Stimulated activated CD8-positive, alpha-beta memory T cell treated with anti-CD3 and anti-CD28 coated beads, Interleukin-2, amount 100 ng/mL, for 1 hour (primary cell): ENCODE measurements at regions not wholly inside any gene's neighbourhood (a gene's known extent, or its start where the extent isn't known, plus 50 kb on each side); places are given as distances from the start of the nearest gene placed in this dataset.

Experiments
- DNase-seq, 2 donors: peaks; one replicate each; pipeline ENCODE4 v3.0.0-alpha.2; 2020; ENCODE audit warnings: low read depth in 2 of 2

DNA sequence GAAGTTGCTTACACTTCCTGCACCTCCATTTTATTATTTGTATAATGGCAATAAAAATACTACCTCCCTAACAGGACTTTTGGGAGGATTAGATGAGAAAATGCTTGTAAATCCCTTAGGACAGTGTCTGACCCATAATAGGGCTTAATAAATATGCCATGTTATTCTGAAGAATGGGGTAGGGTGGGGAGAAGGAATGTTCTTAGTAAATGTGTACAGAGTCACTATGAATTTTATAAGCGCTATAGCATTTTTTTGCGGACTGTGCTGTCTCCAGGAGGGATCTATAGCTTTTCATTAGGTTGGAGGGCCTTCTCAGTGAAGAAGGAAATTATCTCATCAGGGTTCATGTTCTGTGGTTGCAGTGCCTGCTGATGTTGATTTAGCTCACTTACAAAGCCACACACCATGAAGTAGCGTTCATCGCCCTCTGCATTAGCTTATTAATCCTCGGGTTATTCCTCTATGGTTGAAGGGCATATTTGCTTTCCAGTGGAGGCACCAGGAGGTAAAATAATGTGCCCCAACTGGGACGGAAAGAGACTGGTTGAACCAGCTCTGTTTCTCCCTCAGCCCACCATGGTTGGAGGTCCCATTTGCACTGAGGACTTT lies 497.1 kb downstream of the ARHGEF28 start:
- DNase-seq: no peak

DNA sequence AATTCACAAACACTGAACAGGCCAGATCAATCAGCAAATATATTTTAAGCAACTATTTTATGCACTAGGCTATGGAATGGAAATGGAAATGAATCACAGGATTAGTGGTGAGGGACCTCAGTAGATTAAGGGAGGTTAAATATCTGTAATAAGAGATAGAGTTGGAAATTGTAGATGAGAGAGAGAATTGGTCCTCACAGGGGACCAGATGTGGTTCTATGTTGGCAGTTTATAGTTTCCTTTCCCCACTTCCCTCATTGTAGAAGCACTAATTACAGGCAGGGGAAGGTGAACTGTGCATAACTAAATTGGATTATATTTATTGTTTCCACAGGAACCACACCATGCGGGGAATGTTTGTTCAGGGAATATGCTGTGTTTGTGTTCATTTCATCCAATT lies 496.2 kb downstream of the ARHGEF28 start:
- no peak for DNase-seq

DNA sequence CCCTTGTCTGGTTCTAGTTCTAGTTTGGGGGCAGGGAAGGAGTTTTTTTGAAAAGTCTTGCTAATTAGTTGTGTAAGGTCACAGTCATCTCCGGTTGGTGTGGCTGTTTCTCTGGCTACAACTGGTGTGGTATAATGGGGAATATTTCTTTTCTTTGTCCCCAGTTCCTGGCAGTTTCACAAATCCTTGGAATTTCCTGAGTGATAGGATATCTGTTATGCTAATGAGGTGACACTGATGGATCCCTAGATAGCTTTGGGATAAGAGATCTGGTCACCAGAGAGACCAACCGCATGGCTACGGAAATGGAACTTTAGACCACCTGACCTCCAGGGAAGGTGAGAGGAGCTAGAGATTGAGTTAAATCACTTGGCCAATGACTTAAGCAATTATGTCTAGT lies 494.6 kb downstream of the ARHGEF28 start:
- DNase-seq: no peak

DNA sequence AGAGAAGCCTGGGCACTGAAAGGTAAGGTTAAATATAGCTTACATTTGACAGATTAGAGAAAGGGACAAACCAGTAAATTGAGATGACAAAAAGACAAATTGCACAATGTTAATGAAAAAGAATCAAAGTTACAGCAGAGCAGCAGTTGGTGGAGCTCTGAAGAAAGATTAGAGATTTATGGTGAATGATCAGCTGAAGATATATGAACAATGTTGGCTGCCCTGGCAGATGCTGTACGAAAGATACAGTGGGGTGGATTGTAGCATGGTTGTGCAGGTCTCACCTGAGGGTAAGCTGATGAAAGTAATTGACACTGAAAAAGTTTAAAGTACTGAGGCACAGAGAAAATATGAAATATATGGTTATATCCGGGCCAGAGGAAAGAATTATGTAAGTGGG lies 492.1 kb downstream of the ARHGEF28 start:
- no peak for DNase-seq

DNA sequence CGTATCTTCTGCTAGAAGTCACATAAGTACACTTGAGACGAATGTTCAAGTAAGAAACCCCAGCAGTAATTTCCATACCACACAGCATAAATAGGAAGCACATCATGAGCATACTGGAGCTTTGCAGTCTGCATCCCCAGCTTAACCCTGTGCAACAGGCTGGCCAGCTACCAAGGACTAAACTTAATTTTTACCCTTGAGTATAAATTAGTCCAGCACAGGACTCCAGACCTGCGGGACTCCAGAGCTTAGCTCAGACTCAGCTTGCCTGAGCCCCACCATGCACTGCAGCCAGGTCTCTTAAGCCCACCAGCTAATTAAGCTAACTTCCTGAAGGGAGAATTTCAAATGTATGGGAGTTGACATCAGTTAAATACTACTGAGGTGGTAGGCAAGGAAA lies 491.0 kb downstream of the ARHGEF28 start:
- DNase-seq: no peak

DNA sequence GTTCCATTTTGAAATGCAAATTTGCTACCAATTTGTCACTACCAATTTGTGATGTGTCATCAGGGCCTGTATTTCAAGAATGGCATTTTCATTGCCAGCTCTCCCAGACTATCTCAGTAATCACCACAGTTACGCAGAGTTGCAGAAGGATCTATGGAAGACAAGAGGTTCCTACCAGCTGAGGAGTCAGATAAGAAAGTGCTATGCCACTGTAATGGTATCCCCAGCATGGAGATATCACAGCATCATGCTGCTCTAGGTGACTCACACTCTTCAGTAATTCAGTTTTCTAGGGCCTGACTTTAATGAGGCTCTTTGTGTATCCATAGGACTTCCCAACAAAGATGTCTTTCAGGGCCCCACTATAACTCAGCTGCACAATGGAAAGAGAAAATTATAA lies 490.3 kb downstream of the ARHGEF28 start:
- no peak for DNase-seq

DNA sequence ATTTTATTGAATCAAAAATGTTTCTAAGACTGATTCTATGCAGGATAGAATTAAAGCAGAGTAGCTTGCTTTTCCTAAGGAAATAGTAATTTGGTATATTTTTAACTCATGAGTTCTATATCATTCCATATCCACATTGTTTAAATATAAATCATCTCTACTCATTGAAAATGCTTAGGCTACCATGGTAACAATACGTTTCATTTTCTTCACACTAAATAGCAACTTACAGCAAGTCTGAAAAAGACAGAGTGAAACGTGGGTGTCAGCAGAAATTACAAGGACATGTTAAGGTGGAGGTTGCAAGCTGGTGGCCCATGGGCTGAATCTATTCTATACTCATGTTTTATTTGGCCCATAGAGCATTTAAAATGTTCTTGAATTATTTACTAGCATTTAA lies 487.9 kb downstream of the ARHGEF28 start:
- no peak for DNase-seq

DNA sequence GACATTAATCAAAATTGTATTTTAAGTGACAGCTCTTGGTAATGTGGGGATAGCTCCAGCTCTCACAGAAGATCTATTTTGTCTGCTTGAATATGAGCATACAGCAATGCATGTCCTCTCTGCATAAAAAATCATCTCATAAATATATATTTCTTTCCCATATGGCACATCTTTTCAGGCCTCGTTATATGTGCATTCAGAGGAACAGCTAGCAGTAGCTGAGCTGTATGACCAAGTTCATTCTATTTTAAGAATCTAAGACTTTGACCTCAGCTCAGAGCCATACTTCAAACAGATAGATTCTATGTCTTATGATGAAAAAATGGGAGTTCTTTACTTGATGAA lies 487.2 kb downstream of the ARHGEF28 start:
- DNase-seq: no peak

DNA sequence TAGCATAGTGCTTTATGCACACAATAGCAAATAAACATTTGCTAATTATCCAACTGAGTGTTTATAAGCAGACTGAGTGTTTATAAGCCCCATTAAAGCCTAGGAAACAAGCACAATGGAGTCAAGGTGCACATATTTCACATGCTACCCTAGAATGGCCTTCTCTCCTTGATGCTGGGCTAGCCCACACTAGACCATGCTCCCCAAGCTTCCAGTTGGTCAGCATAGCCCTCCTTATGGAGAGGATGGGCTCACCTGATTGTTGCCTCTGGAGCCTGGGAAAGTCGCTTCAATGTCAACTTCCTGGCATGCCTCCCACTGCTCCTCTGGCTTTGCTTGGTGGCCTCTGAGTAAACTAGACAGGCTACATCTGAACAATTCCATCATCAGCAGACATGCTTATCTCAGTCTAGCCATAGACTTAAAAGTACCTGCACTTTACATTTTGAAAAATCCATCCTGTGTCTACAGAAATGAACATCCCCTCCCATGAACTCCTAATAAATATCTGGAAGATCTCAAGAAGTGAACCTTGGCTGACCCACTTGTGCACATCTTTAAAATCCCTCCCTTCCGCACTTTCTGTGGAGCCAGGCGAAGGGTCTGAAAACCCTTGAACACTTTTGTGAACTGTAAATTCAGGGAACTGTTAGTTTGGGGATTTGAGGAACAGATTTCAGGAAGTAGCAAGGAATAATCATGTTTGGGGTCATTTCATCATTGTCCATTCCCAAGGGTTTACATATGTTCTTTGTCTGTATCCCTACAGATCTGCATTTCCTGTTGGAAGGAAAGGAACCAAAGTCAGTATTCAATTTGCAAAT lies 486.6 kb downstream of the ARHGEF28 start:
- DNase-seq: no peak

DNA sequence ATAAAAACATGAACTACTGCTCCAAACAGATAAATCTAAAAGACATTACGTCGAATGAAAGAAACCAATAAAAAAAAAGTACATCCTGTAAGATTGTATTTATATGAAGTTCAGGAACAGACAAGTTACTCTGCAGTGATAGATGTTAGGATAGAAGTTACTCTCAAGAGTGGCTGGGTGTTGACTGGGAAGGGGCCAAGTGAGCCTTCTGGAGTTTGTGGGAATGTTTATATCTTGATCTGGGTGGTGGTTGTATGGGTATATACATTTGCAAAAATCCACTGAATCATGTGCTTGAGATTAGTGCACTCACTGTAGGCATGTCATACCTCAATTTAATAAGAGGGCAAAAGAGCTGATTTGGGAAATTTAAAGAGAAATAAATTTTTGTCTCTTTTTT lies 485.8 kb downstream of the ARHGEF28 start:
- DNase-seq: no peak

DNA sequence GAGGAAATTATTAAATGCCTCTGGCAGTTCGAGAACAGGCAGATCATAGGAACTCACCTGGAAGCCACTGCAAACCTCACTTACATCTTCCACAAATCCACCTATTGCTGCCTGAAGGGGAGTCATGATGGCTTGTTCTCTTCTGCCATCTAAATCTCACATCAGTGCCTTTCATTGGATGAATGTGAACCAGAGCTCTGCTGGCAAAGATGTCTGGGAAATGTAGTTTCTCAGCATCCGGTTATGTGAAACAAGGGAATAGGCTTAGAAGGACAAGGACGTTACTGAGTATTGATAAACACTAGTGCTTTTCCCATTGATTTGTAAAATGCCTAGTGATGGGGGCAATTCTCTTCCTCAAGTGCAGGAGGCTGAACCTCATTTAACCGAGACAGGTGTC lies 483.3 kb downstream of the ARHGEF28 start:
- no peak for DNase-seq

DNA sequence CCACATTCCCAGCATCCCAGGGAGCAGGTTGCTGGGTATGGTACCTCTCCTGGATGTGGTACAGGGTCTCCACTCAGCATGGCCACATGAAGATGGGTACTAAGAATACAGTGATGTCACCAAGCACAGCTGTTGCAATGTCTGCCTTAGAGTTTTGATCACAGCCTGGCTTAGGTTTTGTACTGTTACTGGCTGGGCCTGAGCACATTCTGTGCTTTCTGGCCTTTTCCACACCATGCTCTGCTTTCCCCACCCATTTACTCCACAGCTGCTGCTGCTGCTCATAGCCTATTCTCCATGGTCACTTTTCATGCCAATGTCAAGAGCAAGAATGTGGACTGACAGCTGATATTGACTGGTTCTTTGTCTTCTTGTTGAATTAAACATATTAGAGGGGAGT lies 481.9 kb downstream of the ARHGEF28 start:
- DNase-seq: no peak

DNA sequence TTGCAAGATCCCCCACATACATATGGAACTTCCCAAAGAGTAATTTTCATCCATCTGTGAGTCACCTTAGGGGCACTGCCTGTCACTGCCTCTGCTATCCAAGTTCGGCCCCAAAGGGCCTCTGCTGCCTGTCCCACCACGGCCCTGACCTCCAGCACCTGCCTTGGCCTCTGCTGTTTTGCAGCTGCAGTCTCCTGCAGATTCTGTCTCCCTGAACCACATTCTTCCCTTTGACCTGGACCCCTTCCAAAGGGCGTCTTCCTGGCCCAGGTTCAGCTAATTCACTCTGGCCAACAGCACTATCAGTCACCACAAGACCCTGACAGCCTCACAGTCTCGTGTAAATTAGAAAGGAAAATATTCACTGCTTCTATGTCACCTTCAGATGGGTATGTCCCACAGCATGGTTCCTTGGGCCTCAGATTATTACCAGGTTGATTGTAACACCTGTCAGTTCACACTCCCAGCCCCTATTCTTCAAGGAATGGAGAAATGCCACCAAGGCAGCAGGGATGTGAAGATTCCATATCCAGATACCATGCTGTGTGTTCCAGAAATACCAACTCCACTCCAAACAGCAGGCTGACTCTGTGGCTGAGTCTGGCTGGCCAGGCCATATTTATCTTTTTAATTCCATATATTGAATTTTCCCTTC lies 479.3 kb downstream of the ARHGEF28 start:
- no peak for DNase-seq

DNA sequence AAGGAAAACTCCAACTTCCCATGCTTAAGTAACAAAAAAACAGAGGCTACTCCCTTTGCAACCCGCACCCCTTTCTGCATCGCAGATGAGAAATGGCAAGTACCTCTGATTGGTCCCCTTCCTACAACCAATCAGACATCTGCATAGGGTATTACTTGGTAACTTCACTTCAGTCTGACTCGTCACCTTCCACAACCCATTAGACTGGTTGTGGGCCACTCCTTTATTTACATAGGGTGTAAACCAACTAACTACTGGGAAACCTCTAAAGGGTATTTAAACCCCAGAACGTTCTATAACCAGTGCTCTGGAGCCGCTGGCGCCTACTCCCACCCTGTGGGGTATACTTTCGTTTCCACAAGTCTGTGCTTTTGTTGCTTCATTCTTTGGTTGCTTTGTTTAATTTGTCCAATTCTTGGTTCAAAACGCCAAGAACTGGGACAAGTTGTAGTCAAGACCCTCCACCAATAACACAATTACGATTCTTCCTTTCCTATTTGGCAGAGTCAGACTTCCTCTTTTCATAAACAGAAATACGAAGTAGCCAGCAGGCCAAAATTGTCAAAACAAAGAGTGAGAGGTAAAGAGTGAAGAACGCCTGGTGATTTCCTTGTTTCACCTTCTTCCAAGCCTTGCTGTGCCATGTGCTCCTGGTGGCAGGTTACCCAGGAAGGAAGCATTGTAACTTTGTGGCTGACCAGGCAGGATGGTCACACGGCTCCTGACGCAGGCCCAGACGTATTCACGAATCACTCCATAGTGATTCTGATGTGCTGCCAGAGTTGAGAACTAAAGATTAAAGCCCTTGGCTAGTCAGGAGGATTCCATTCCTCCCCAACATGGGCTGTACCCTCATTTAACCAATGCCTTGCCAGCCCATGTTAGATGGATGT lies 477.4 kb downstream of the ARHGEF28 start:
- no peak for DNase-seq

DNA sequence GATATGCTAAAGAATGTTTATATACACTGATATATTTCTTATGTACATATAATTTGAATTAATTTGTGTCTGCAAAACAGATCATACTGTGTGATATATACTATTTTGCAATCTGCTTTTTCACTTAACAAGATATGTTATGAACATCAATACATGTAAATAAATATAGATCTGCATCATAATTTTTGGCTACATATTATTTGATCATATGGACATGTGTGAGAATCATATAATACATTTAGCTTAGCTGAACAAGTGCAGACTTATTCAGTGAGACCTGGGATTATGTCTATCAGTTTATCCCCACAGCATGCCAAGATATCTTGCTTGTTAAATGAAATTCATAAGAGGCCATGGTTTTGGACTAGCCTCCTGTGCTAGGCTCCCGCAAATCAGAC lies 474.3 kb downstream of the ARHGEF28 start:
- no peak for DNase-seq

DNA sequence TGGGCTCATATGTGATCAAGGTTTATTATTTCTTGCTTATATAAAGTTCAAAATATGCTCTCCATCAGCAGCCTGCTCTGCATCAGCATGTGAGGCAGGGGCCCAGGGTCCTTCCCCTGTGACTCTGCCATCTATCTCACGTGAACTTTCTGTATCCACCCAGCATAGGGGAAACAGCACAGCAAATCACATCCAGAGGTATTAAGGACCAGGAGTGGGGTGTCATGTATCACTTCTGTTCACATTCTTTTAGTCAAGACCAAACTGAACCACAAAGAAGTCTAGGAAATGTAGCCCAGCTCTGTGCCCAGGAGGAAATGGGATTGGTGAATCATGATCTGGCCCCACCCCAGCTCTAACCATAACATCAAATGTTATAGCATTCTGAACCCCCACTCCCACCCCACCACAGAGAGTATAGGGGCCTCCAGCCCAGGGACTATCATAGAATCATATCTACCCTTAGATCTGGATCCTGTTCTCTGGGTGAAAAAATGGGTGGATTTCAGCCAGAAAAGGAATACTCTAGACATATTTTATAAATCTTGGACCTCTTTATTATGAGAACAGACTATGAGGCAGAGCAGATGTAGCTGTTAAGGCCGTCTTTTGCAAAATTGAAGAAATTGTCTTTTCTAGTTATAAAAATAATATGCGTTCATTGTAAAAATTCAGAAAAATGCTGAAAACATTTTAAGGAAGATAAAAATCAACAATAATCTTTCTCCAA lies 473.7 kb downstream of the ARHGEF28 start:
- no peak for DNase-seq

DNA sequence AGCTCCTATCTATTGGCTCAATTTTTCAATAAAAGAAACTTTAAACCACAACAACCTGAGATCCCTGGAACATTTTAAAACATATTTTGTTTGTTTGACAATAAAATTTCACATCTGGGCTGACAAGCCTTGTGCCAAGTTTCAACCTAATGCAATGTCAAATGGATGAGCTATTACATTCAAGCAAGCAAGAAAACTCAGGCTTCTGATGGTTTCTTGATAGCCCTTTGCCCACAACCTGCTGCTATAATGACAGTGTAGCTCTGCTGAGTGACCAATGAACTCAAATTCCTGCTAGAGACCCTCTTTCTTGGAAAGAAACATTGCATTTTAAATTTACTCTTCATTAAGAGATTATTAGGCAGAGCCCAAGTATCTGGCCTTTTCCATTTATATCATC lies 472.9 kb downstream of the ARHGEF28 start:
- no peak for DNase-seq

DNA sequence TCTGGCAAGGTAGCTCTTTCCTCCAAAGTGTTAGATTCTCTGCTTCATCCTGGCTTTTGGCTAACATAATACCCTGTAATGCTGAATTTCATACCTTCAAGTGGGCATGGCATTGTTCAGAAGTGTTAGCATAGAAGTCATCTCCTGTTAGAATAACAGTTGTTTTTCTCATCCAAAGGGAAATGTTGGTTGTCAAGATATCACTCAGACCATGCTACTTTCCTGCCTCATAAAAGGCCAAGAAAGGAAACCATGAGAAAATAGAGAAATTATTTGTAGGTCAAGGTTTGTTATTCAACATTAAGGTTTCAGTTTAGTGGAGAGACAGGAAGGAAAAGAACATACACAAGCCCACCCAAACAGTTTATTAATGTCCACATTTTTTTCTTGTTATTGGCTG lies 472.5 kb downstream of the ARHGEF28 start:
- no peak for DNase-seq

DNA sequence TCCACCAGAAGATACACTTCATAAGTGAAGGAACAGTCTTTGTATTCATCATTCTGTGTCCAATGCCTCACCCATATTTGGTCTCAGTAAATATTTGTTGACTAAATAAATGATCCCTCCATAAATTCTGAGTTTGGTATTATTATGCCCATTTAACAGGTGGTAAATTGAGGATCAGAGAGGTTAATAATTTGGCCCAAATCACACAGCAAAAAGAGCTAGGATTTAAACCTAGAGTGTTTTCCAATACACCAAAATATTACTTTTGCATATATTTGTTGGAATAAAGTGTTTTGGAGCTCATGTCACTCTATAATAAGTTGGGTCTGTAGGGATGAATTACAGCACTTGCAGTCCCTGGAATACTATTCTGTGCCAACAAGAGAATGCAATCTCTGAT lies 470.3 kb downstream of the ARHGEF28 start:
- no peak for DNase-seq

DNA sequence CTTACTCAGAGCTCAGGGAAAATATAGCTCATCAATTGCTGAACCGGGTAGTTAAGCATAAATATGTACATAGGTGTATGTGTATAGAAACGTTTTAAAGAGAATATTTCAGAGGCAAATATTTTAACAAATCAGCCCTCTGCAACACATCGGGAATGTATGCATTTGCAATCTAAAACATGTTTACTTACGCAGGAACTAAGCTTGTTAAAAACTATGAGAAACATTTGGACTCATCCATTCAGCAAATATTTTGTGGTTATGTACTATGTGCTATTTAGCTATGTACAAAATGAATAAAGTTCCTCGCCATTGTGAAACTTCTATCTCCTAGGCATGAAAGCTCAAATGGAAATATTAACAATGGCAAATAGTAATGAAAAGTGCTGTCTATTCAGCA lies 469.9 kb downstream of the ARHGEF28 start:
- DNase-seq: no peak

DNA sequence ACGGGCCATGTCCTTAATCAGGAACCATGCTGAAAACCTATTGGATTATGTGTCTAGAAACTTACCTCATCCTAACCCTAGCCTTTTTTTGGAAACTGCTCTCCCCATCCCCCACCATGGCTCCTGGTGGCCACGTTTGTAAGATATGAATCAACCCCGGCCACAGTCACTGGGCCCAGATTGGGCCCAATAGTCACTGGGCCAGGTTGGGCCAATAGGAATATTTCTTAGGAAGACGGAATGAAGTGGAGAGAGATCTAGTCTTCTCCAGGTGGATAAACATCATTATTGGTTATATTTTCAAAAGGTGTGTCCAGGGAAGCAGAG lies 468.7 kb downstream of the ARHGEF28 start:
- DNase-seq: no peak
